DMS 273 (cell line): ENCODE measurements at regions not wholly inside any gene's neighbourhood (a gene's known extent, or its start where the extent isn't known, plus 50 kb on each side); places are given as distances from the start of the nearest gene placed in this dataset.

Experiments
- DNase-seq: peaks from one replicate; lab custom pipeline; 2025; ENCODE audit not compliant: unreplicated experiment; lab: John Stamatoyannopoulos, UW

DNA sequence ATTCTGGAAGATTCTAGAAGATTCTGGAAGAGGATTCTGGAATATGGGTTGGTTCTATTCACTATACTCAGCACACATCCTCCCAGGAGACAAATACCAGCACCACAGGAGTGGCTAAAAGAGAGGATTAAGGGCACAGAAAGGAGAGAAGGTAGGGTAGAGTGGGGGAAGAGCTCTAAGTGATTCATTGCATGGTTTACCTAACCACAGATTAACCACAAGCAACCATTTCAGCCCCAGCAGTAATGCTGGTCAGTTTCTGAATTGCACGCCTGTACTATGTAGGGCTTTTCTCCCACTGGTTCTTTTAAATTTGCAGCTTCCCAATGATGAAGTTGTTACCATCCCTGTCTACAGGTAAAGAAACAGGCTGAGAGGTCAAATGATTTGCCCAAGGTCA, 192.7 kb upstream of the PMEPA1 start:
- no peak for DNase-seq

DNA sequence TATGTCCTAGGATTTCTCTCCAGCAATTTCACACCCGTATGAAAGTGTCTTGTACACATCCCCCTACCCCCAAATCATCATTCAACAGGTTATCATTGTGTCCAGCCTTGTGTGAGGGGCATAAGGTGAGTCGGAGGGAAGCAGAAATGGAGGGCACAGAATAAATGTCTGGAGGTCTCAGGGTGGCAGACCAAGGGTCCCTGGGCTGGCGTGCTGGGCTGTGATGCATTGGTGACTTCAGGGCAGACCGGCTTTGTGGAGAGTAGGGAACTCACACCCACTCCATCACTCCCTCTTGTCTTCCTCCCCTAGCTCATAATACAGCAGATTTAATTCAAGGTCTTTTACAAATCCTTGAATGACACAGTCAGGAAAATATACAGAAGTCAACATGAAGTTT, 191.7 kb upstream of the PMEPA1 start:
- no peak for DNase-seq

DNA sequence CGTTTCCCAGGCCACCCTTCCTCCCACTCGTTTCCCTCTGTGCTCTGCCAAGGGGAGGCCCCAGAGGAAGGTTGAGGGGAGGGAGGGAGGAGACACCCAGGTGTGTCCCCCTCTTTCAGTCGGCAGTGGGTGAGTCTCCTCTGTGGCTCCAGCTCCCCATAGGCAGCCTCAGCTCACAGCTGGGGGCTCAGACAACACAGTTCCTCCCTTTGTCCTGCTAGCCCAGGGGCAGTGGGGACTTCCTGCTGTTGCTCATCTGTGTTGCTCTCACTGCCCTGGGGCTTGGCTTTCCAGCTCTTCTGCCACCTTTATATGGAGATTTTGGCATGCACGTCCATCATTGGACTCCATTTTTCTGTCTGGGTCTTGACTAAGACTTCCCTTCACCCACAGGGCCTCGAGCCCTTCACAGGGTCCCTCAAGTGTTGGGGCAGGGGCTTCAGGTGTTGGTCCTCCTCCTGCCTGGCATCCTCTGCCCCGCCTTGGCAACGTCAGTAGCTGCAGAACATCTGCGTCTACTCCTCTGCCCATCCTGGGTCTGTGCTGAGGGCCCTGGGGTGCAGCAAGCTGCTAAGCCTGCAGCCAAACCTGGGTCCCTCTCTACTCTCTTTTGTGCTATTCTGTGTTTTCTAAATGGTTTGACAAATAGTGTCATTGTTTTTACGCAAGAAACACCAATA, 190.6 kb upstream of the PMEPA1 start:
- no peak for DNase-seq

DNA sequence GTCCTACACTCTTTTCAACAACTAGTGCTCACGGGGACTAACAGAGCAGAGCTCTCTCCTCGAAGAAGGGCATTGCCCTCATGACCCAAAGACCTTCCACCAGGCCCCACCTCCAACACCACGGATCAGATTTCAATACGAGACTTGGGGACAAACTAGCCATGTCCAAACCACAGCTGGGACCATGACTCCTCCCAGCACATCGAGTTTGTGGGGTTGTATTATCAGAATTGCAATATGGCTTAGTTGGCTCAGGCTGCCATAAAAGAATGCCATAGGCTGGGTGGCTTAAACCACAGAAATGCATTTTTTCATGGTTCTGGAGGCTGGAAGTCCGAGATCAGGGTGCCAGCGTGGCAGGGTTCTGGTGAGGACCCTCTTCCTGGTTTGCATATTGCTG, 189.7 kb upstream of the PMEPA1 start:
- no peak for DNase-seq

DNA sequence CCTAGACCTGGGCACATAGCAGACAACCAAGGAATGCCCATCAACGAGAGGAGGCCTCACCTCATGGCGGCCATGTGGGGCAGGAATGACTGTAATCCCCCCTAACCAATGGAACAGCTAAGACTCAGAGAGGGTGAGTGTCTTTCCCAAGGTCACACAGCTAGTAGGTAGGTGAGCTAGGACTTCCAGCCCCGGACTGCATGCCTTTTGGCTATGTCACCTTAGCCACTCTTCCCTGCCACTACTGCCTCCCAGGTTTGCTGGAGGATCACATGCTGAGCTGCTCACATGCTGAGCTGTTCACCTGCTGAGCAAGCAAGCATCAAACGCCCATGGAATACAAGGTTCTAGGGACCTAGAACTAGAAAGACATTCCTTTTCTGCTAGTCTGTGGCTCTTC, 188.5 kb upstream of the PMEPA1 start:
- no peak for DNase-seq

DNA sequence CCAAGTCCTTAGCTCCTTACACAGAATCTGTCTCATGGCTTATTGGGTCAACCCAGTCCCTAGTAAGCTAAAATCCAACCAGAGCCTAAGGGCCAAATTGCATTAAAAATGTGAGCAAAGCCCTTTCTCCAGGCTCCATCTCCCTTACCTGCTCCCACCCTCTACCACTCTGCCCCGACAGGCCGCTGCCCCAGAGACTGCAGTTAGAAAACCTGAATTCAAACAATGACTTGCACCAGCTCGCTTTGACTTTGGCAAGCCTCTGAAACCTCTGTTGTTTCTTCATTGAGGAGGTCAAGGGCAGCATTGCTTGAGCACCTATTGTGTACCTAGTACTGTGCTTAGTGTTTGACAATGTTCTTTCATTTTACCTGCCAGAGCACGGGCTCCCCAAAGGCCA, 188.1 kb upstream of the PMEPA1 start:
- no peak for DNase-seq

DNA sequence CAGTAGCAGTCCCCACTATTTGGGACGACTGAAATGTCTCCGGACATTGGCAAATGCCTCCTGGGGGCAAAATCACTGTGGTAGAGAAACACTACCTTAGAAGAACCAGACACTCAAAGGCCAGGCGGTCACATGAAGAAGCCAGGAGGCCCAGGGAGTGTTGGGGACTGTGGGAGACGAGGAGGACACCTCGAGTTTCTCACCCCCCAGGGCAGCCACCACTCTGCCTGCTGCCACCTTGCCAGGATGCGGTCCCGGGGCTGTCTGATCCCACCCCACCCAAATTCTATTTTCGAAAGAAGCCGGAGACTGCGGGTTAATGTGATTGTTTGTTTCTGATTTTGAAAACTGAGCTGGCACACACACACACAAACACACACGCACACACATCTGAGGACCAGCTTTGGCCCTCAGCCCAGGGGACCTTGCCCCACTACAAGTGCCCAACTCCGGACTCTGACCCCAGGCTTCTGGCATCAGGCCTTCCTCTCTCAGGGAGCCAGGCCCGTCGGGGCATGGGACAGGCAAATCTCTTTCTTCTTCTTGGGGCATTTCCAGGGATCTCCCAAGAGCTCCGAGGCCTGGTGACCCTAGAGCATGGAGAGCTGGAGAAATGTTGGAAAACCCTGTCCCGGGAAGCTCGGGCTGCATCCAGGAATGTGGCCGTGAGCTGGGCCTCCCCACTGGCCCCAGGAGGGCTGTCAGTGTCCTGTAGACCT, 187.5 kb upstream of the PMEPA1 start:
- DNase-seq: no peak

DNA sequence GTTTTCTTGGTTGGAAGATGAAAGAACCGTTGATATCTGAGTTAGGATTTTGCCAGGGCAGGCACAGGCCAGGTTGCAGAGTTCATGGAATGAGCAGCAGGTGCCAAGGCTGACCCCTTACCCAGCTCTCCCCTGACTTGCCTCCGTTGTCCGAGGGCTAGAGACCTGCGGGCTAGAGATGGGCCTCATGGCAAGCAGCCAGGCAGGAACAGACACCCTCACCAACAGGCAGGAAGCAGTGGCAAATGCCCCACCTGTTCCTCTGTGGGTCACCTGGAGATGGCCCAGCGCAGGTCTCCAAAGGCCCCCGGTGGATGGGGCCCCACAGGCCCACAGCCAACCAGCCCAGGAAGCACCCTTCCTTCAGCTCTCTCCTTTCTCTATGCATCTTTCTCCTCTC, 186.7 kb upstream of the PMEPA1 start:
- no peak for DNase-seq

DNA sequence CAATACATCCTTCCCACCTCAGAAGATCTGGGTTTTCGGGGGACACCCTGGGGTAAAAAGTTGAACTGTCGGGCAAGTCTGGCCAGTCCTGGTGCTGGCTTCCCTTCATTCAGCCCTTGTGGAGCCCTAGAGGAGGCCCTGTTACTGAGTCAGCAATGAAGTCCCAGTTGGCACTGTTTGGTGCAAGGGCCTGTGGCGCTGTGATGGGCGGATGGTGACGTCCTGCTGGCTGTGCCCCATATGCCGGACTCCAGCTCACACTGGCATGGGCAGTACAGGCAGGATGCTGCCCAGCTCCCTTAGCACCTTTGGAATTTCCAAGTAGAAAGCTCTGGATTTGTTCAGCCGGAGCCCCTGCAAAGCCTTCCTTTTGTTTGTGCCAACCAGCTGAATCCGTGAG, 186.2 kb upstream of the PMEPA1 start:
- no peak for DNase-seq

DNA sequence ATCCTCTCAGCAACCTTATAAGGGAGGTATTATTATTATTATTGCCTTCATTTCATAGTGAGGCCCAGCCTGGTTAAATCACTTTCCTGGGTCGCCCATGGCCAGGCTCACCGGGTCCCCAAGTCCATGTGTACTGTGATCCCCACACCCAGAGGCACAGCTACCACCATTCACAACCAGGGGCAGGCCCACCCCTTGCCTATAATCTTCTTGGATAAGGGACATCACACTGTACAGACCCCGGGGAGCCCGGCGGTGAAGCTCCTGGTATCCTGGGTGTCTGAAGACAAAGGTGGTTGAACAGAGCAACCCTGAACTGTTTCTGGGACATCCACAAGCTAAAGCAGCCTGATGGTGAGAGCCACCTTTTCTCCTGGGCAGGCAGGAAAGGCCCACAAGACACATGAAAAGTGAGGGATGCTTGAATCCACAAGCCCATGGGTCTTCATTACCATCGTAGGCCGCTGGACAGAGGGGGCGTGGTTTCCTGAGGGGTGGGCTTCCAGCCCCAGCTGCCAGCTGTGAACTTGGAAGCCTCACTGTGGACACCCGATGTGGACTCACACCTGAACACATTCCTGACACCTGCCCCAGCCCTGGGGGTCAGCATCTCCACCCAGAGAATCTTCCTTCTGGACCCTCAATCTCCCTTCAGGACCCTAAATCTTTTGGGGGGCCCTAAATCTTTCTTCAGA, 185.5 kb upstream of the PMEPA1 start:
- DNase-seq: no peak

DNA sequence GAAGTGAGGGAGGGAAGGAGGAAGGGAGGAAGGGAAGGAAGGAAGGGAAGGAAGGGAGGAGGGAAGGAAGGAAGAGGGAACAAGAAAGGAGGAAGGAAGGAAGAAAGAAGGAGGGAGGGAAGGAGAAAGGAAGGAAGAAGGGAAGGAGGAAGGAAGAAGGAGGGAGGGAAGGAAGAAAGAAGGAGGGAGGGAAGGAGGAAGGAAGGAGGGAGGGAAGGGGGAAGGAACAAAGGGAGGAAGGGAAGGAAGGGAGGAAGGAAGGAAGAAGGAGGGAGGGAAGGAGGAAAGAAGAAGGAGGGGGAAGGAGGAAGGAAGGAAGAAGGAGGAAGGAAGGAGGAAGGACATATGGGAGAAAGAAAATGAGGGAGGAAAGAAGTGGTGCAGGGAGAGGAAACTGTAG, 184.7 kb upstream of the PMEPA1 start:
- no peak for DNase-seq

DNA sequence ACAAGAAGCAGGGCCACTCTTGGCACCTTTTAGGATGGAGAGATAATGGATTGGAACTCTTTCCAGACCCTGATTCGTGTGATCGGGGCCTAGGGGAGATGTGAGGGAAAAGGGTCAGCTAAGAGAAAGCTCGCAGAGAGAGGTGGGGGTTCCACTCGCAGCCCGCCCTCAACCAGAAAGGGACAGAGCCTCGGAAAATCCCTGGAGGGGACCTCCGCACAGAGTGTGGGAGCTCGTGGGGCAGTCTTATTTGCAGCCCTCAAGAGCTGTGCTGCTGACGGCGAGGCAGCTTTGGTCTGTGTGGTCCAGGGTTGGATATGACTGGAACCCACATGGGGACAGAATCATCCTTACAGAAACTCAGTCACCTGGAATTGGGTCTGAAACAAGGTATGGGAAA, 184.3 kb upstream of the PMEPA1 start:
- no peak for DNase-seq

DNA sequence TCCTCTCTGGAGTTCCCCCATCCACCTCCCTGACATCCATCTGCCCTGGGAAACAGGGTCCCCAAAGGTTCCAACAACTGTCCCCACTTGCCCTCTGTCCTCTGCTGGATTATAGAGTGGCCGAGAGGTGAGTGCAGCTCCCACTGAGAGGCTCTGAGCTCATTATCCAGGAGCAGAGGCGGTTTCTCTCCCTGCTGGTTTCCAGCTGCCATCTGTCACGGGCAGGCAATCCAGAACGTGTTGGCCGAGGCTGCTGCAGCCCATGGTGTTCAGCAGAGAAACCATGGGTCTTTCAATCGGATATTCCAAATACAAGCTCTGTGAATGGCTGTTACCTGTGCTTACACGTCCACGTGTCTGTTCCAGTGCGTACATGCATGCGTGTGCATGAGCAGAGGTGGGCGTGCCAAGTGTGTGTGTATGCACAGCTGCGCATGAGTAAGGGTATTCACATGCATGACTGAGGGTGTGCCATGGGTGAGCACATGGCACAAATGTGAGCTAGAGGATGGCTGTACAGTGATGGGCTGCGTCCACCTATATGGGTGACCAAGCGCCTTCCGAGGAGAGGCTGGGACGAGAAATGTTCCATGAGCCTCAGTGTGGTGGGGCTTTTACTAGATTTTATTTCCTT, 183.7 kb upstream of the PMEPA1 start:
- DNase-seq: peak; percentile 85

DNA sequence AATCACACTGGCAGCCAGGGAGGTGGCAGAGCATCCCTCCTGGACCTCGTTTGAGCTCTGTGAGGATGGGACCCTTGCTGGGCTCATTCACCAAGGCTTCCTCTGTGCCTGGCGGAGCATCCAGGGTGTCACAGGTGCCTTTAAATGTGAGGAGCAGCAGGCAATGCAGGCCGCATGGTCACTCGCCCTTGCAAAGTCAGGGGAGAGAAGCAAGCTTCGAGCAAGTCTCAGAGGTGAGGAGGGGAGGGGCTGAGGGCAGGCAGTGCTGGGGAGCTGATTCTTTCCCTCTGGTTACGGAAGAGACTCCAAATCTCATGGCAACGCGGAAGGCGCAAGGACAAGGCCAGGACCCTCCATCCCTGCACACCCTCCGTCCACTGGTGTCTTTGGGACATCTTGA, 182.7 kb upstream of the PMEPA1 start:
- no peak for DNase-seq

DNA sequence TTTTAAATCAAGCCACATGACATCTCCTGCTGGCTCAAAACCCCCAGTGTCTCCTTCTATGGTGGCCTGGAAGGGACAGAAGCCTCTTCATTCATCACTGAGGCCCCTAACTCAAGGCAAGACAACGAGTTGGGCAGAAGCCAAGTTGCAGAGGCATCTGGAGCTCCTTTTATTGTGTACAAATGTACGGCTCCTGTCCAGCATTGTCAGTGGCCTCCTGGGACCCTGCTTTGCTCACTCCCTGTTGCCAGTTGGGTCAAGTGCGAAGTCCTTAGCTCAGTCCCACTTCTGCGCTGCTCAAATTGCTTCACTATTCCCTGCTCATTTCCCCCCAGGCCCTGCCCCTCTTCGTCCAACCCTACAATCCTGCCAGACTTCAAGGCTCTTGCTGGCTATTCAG, 181.2 kb upstream of the PMEPA1 start:
- peak; percentile 7 for DNase-seq

DNA sequence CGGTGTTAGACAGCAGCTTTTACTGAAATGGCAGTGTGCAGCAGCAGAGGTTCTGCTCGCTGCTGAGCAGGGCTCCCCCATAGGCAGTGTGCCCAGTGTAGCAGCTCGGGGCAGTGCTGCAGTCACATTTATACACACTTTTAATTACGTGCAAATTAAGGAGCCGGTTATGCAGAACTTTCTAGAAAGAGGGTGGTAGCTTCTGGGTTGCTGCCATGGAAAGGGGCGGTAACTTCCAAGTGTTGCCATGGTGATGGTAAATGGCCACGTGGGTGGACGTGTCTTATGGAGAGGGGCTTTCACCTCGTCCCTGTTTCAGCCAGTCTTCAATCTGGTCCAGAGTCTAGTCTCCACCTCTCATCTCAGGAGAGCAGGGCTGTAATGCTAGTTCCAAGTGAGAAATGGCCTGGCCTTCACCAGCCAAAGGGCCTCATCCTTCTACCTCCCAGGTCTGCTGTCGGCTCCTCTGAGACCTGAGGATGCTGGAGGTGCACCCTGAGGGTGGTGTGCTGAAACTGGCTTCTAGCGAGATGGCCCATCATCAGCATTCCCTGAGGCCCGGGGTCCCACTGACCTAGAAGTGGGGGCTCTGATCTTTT, 180.5 kb upstream of the PMEPA1 start:
- no peak for DNase-seq

DNA sequence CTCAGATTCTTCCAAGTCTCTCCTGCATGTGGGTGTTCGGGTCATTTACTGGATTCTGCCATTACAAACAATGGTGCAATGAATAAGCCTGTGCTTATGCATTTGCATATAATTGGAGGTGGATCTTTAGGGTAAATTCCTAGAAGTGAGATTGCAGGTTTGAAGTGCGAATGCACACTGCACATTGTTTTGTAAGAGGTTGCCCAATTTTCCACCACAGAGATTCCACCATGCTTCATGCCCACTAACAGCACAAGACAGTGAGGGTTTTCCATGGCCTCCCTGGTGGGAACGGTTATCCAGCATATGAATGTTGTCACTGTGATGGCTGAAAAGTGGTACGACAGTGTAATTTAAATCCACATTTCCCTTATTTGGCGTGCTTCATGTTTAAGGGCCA, 178.8 kb upstream of the PMEPA1 start:
- DNase-seq: no peak

DNA sequence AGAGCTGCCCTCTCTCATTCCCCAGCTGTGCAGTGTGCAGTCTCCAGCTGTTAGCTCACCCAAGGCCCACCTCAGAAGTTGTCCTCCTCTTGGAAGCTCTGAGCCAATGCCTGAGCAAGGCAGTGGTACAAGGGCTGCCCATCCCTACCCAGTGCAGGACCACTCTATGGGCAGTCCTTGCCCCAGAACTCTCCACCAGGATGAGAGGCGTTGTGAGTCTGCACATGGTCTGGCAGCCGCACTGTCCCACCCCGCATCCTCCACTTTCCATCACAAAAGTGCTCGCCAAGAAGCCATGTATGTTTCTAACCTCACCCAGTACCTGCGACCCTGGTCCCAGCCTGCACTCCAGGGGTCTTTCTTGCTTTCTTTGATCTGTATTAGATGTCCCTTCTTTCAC, 175.1 kb upstream of the PMEPA1 start:
- no peak for DNase-seq

DNA sequence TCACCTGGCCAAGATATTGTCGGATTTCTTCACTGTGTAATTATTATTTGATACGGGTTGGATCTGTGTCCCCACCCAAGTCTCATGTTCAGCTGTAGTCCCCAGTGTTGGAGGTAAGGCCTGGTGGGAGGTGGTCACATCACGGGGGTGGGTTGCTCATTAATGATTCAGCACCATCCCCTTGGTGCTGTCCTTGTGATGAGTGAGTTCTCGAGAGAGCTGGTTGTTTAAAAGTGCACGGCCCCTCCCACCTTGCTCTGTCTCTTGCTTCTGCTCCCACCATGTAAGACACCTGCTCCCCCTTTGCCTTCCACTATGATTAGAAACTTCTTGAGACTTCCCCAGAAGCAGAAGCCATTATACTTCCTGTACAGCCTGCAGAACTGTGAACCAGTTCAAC, 173.9 kb upstream of the PMEPA1 start:
- DNase-seq: no peak

DNA sequence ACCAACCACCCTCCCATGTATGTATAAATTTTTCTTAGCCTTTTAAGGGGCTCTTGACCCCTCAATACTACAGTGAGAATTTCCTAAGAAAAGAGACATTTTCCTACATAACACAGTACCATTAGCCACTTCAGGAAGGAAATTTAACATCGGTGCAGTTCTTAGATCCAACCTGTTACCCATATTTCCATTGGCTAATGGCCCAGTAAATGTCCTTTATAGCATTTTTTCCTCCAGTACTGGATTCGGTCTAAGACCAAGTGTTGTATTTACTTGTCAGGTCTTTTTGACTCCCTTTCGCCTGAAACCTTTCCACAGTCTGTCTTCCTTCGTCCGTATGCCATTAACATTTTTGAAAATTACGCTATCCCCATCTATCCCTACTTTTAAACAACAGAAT, 173.4 kb upstream of the PMEPA1 start:
- no peak for DNase-seq

DNA sequence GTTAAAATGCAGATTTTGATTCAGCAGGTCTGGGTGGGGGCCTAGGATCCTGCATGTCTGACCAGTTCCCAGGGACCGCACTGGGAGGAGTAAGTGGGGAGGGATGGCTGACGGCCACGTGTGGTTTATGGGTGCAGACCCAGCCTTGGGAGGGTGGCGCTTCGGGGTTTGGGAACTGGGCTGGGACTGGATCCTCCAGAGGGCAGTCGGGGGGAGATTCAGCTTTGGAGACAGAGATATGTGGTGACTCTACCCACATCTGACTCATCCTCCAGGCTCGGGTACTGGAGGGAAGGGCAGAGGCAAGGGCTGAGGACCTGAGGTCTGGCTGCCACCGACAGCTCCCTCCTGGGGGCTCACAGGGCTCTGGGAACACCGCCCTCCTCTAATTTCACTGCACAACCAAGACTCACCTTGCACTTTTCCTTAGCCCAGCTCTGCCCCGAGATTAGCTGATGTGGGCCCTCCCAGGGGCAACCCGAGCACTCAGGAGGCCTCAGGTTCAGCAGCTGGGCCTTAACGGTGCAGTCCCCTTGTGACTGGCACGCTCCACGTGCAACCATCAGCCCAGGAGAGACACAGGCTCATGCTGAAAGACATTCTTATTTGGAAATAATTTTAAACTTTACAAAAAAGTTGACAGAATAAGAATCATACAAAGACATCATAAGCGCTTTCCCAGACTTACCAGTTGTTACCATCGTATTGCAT, 172.8 kb upstream of the PMEPA1 start:
- no peak for DNase-seq
